HFFc6 (cell line): ENCODE measurements at regions not wholly inside any gene's neighbourhood (a gene's known extent, or its start where the extent isn't known, plus 50 kb on each side); places are given as distances from the start of the nearest gene placed in this dataset.
"Not testable (repeated sequence)": the region's sequence is repeated elsewhere in the genome, so short reads cannot be mapped to it uniquely, and the experiment has no call there.

Experiments used
- DNase-seq: peaks from one replicate; pipeline ENCODE4 v3.0.0-alpha.2; 2018
- H3K27ac Mint-ChIP-seq: 2 replicates; pipeline ENCODE4 v1.8.0; 2020; ENCODE audit warnings: mild to moderate bottlenecking, mixed read lengths
- H3K27me3 Mint-ChIP-seq: 2 replicates; pipeline ENCODE4 v1.8.0; 2021; ENCODE audit warnings: mild to moderate bottlenecking, moderate library complexity, mixed read lengths; ENCODE audit not compliant: insufficient read depth
- H3K36me3 Mint-ChIP-seq: 2 replicates; pipeline ENCODE4 v1.8.0; 2021; ENCODE audit warnings: low read depth, mixed read lengths
- H3K4me1 Mint-ChIP-seq: 2 replicates; pipeline ENCODE4 v1.8.0; 2020; ENCODE audit warnings: low read depth, mixed read lengths
- H3K4me3 Mint-ChIP-seq: 2 replicates; pipeline ENCODE4 v1.8.0; 2020; ENCODE audit warnings: mild to moderate bottlenecking, moderate library complexity, mixed read lengths
- H3K9me3 Mint-ChIP-seq: 2 replicates; pipeline ENCODE4 v1.8.0; 2020; ENCODE audit warnings: mild to moderate bottlenecking, mixed read lengths
- TF ChIP-seq, protein P1 (sequence below): fragments of 200-600 bp; sonication (generic); IDR thresholded peaks from 2 replicates; pipeline ENCODE4 v1.5.0; 2021; ENCODE audit warnings: antibody characterized with exemption, mild to moderate bottlenecking

DNA sequence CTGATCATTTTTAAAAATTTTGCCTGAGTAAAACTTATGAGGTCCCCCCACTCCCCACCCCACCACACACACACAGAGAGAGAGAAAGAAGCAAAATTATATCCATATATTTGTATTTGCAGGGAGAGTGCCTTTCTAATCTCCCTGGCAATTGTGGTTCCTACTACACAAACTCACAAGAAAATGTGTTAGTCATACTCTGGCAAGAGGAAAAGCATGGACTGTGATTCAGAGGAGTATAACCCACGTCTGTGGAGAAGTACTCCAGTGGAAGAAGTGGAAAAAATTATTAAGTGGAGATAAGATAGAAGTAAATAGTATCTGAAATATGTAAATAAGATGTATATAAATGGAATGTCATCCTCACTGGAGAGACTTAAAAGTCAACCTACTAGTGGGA is 114.0 kb downstream of the DSEL start:
- Mint-ChIP-seq H3K9me3 (no peaks in the 10 kb centered on the region), H3K4me1 (peaks cover 40% of the 10 kb centered on the region), H3K4me3 (peak overlapping the region; percentile 43), H3K27ac (peak overlapping the region; percentile 80), H3K27me3 (no peaks in the 10 kb centered on the region), H3K36me3 (peaks cover 9% of the 10 kb centered on the region)
- TF ChIP-seq, protein P1, sequence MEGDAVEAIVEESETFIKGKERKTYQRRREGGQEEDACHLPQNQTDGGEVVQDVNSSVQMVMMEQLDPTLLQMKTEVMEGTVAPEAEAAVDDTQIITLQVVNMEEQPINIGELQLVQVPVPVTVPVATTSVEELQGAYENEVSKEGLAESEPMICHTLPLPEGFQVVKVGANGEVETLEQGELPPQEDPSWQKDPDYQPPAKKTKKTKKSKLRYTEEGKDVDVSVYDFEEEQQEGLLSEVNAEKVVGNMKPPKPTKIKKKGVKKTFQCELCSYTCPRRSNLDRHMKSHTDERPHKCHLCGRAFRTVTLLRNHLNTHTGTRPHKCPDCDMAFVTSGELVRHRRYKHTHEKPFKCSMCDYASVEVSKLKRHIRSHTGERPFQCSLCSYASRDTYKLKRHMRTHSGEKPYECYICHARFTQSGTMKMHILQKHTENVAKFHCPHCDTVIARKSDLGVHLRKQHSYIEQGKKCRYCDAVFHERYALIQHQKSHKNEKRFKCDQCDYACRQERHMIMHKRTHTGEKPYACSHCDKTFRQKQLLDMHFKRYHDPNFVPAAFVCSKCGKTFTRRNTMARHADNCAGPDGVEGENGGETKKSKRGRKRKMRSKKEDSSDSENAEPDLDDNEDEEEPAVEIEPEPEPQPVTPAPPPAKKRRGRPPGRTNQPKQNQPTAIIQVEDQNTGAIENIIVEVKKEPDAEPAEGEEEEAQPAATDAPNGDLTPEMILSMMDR: no peak
- DNase-seq: peak; percentile 79

- Mint-ChIP-seq H3K9me3 (peaks cover 4% of the 10 kb centered on the region; the same call in 1 of the 2 replicates), H3K4me3 (no peak overlapping the region), H3K27me3 (no peaks in the 10 kb centered on the region), H3K4me1 (peaks cover 39% of the 10 kb centered on the region), H3K36me3 (peaks cover 13% of the 10 kb centered on the region), H3K27ac (peak overlapping the region; percentile 51)
- DNase-seq: peak; percentile 51
- TF ChIP-seq, protein P1: no peak
Measured at GRCh38 chr18:67400502-67401117, 115.9 kb downstream of the DSEL start.

GRCh38 chr18:67386032-67386431 is 130.5 kb downstream of the DSEL start:
- Mint-ChIP-seq H3K36me3 (no peaks in the 10 kb centered on the region), H3K9me3 (no peaks in the 10 kb centered on the region), H3K4me3 (peak overlapping the region; percentile 11; the same call in 1 of the 2 replicates), H3K27ac (peak overlapping the region; percentile 16; the same call in 1 of the 2 replicates), H3K27me3 (no peaks in the 10 kb centered on the region; the same call in 1 of the 2 replicates), H3K4me1 (peaks cover 19% of the 10 kb centered on the region)
- peak; percentile 6 for DNase-seq
- TF ChIP-seq, protein P1: no peak

GRCh38 chr18:67385455-67385854 is 131.1 kb downstream of the DSEL start:
- DNase-seq: peak; percentile 64
- TF ChIP-seq, protein P1: no peak
- H3K27me3 Mint-ChIP-seq: no peaks in the 10 kb centered on the region; the same call in 1 of the 2 replicates
- H3K4me1 Mint-ChIP-seq: peaks cover 19% of the 10 kb centered on the region
- peak overlapping the region; percentile 15; the same call in 1 of the 2 replicates for H3K4me3 Mint-ChIP-seq
- no peaks in the 10 kb centered on the region for H3K36me3 Mint-ChIP-seq
- no peaks in the 10 kb centered on the region for H3K9me3 Mint-ChIP-seq
- peak overlapping the region; percentile 79 for H3K27ac Mint-ChIP-seq

DNA sequence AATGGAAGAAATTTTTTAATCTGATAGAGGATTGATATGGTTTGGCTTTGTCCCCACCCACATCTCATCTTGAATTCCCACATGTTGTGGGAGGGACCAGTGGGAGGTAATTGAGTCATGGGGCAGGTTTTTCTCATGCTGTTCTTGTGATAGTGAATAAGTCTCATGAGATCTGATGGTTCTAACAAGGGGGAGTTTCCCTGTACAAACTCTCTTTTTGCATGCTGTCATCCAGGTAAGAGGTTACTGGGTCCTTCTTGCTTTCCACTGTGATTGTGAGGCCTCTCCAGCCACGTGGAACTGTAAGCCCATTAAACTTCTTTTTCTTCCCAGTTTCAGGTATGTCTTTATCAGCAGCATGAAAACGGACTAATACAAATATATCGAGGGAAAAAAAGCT is 132.5 kb downstream of the DSEL start:
- H3K9me3 Mint-ChIP-seq, H3K27ac Mint-ChIP-seq, DNase-seq: not testable (repeated sequence)

GRCh38 chr18:67381608-67382150 is 134.8 kb downstream of the DSEL start:
- TF ChIP-seq, protein P1: no peak
- H3K36me3 Mint-ChIP-seq: no peaks in the 10 kb centered on the region
- H3K4me1 Mint-ChIP-seq: peaks cover 24% of the 10 kb centered on the region
- no peak overlapping the region for H3K27ac Mint-ChIP-seq
- H3K4me3 Mint-ChIP-seq: no peak overlapping the region
- H3K9me3 Mint-ChIP-seq: no peaks in the 10 kb centered on the region
- no peak for DNase-seq
- no peaks in the 10 kb centered on the region; the same call in 1 of the 2 replicates for H3K27me3 Mint-ChIP-seq

More for the DNA sequence above, 132.5 kb downstream of the DSEL start:
- H3K27me3 Mint-ChIP-seq, H3K4me3 Mint-ChIP-seq, H3K36me3 Mint-ChIP-seq: not testable (repeated sequence)
- H3K4me1 Mint-ChIP-seq: peaks cover 25% of the 10 kb centered on the region
